GM23338 (cell line): ENCODE measurements at regions not wholly inside any gene's neighbourhood (a gene's known extent, or its start where the extent isn't known, plus 50 kb on each side); places are given as distances from the start of the nearest gene placed in this dataset.

Experiments
- ATAC-seq: fragments of 200-7000 bp; cut with Tn5 transposase; 3 replicates; pipeline ENCODE4 v1.9.1; 2020
- DNase-seq: peaks from one replicate; pipeline ENCODE4 v3.0.0-alpha.2; 2015; ENCODE audit warnings: low spot score
- H2AFZ ChIP-seq: fragments of 200-600 bp; sonication (generic); 2 replicates; pipeline ENCODE4 v1.8.0; 2016; ENCODE audit warnings: antibody characterized with exemption, mild to moderate bottlenecking, moderate library complexity
- H3F3A ChIP-seq: fragments of 200-600 bp; sonication (generic); replicated peaks from 2 replicates; pipeline ENCODE4 v1.8.0; 2017; ENCODE audit warnings: antibody characterized with exemption, mixed run types, low read depth
- H3K27ac ChIP-seq: fragments of 200-600 bp; sonication (generic); 2 replicates; pipeline ENCODE4 v1.6.1; 2016; ENCODE audit warnings: low read depth
- H3K27me3 ChIP-seq: fragments of 200-600 bp; sonication (generic); 2 replicates; pipeline ENCODE4 v1.8.0; 2016; ENCODE audit warnings: mild to moderate bottlenecking, mixed run types, moderate library complexity; ENCODE audit not compliant: insufficient read depth
- H3K36me3 ChIP-seq: fragments of 200-600 bp; sonication (generic); 2 replicates; pipeline ENCODE4 v1.8.0; 2016; ENCODE audit warnings: mild to moderate bottlenecking; ENCODE audit not compliant: insufficient read depth
- H3K4me1 ChIP-seq: fragments of 200-600 bp; sonication (generic); 2 replicates; pipeline ENCODE4 v1.8.0; 2016; ENCODE audit warnings: mild to moderate bottlenecking, moderate library complexity; ENCODE audit not compliant: insufficient read depth
- H3K4me2 ChIP-seq: fragments of 200-600 bp; sonication (generic); 2 replicates; pipeline ENCODE4 v1.7.1; 2017; ENCODE audit warnings: mixed run types
- H3K4me3 ChIP-seq: fragments of 200-600 bp; sonication (generic); 2 replicates; pipeline ENCODE4 v1.6.1; 2016; ENCODE audit warnings: mixed run types
- H3K79me2 ChIP-seq: fragments of 200-600 bp; sonication (generic); replicated peaks from 2 replicates; pipeline ENCODE4 v1.8.0; 2017; ENCODE audit warnings: mild to moderate bottlenecking; ENCODE audit not compliant: insufficient read depth
- H3K9me2 ChIP-seq: fragments of 200-600 bp; sonication (generic); 2 replicates; pipeline ENCODE4 v1.8.0; 2017; ENCODE audit not compliant: insufficient read depth
- H4K20me1 ChIP-seq: fragments of 200-600 bp; sonication (generic); replicated peaks from 2 replicates; pipeline ENCODE4 v1.8.0; 2017; ENCODE audit warnings: mild to moderate bottlenecking; ENCODE audit not compliant: insufficient read depth
- H3K27ac Mint-ChIP-seq: 2 replicates; pipeline ENCODE4 v1.8.0; 2020; ENCODE audit warnings: inconsistent platforms, mild to moderate bottlenecking, moderate library complexity, mixed read lengths
- H3K27me3 Mint-ChIP-seq: 3 replicates; pipeline ENCODE4 v1.8.0; 2022; ENCODE audit warnings: low read depth, mild to moderate bottlenecking, moderate library complexity, mixed read lengths, inconsistent platforms; ENCODE audit not compliant: insufficient read depth, poor library complexity
- H3K36me3 Mint-ChIP-seq: 3 replicates; pipeline ENCODE4 v1.8.0; 2021; ENCODE audit warnings: low read depth, mild to moderate bottlenecking, inconsistent platforms, moderate library complexity, mixed read lengths
- H3K4me1 Mint-ChIP-seq: 3 replicates; pipeline ENCODE4 v1.8.0; 2020; ENCODE audit warnings: mild to moderate bottlenecking, inconsistent platforms, mixed read lengths
- H3K4me3 Mint-ChIP-seq: 3 replicates; pipeline ENCODE4 v1.8.0; 2021; ENCODE audit warnings: moderate library complexity, mild to moderate bottlenecking, inconsistent platforms, mixed read lengths
- H3K9me3 Mint-ChIP-seq: 3 replicates; pipeline ENCODE4 v1.8.0; 2020; ENCODE audit warnings: moderate library complexity, mild to moderate bottlenecking, inconsistent platforms, mixed read lengths
- CREB1 ChIP-seq: fragments of 250-450 bp; sonication (Bioruptor Pico); IDR thresholded peaks from 2 replicates; pipeline ENCODE4 v1.5.0; 2020; ENCODE audit warnings: low read depth, mild to moderate bottlenecking, moderate library complexity
- CTCF ChIP-seq, 2 experiments: fragments of 200-600 bp in 1 of 2; sonication (generic) in 1 of 2; conservative IDR thresholded peaks; 2 replicates each; pipeline versions ENCODE4 v1.5.1 to v1.6.1; 2016 to 2017; ENCODE audit warnings: antibody characterized with exemption in 2 of 2, low read depth in 2 of 2, mild to moderate bottlenecking in 2 of 2, moderate library complexity in 1 of 2
- ETS1 ChIP-seq: IDR thresholded peaks from 2 replicates; pipeline ENCODE4 v1.6.1; 2016; ENCODE audit warnings: antibody characterized with exemption
- EZH2 ChIP-seq: fragments of 200-600 bp; sonication (generic); IDR thresholded peaks from one replicate; pipeline ENCODE4 v1.8.0; 2017; ENCODE audit warnings: antibody characterized with exemption, mild to moderate bottlenecking, low read depth; ENCODE audit not compliant: unreplicated experiment
- EZH2phosphoT487 ChIP-seq: fragments of 200-600 bp; sonication (generic); IDR thresholded peaks from one replicate; pipeline ENCODE4 v1.8.1; 2018; ENCODE audit warnings: antibody characterized with exemption; ENCODE audit not compliant: unreplicated experiment
- JUNB ChIP-seq: IDR thresholded peaks from one replicate; pipeline ENCODE4 v1.6.1; 2016; ENCODE audit warnings: antibody characterized with exemption; ENCODE audit not compliant: unreplicated experiment
- NANOG ChIP-seq: IDR thresholded peaks from 2 replicates; pipeline ENCODE4 v1.6.1; 2016; ENCODE audit warnings: antibody characterized with exemption, borderline replicate concordance
- POLR2AphosphoS5 ChIP-seq: IDR thresholded peaks from 2 replicates; pipeline ENCODE4 v1.6.1; 2016; ENCODE audit warnings: antibody characterized with exemption, low read depth
- STAT1 ChIP-seq: IDR thresholded peaks from one replicate; pipeline ENCODE4 v1.6.1; 2016; ENCODE audit warnings: antibody characterized with exemption; ENCODE audit not compliant: unreplicated experiment
- ZNF114 ChIP-seq: fragments of 250-450 bp; sonication (Bioruptor Pico); IDR thresholded peaks from 2 replicates; pipeline ENCODE4 v1.5.0; 2020; ENCODE audit warnings: mild to moderate bottlenecking, moderate library complexity
- ZNF331 ChIP-seq: fragments of 250-450 bp; sonication (Bioruptor Pico); IDR thresholded peaks from 2 replicates; pipeline ENCODE4 v1.5.0; 2020; ENCODE audit warnings: low read depth, mild to moderate bottlenecking, moderate library complexity
- TF ChIP-seq, protein P1 (sequence below): IDR thresholded peaks from one replicate; pipeline ENCODE4 v1.6.1; 2018; ENCODE audit warnings: antibody characterized with exemption; ENCODE audit not compliant: unreplicated experiment
- TF ChIP-seq, protein P2 (sequence below): fragments of 250-450 bp; sonication (Bioruptor Pico); IDR thresholded peaks from 2 replicates; pipeline ENCODE4 v1.5.0; 2020; ENCODE audit warnings: mild to moderate bottlenecking, moderate library complexity

GRCh38 chr9:21744320-21744719, 58.1 kb upstream of the MTAP start (continued):
- no peak for TF ChIP-seq ZNF331

DNA sequence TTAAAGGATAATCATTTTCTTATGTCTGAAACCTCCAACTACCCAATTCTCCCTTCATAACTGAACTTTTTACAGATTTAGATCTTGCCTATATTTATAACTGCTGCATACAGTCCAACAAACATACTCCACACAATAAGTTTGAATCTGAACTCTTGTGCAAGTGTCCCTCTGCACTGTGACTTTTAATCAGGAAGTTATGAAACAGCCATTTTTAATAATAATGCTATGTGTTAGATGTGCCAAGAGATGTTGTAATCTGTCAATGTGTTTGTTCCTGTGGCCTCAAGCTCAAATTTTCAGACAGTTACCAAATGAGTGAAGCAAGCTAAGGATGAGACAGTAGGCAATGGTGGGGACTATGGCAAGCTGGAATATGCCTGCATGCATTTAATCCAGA, 57.6 kb upstream of the MTAP start:
- Histone ChIP-seq H3K4me3 (no peak overlapping the region), H3K27me3 (peaks cover 100% of the 10 kb centered on the region), H3F3A (no peaks in the 10 kb centered on the region), H3K4me1 (no peaks in the 10 kb centered on the region), H3K27ac (no peak overlapping the region), H3K79me2 (no peaks in the 10 kb centered on the region), H3K9me2 (no peaks in the 10 kb centered on the region), H3K36me3 (no peaks in the 10 kb centered on the region), H4K20me1 (no peaks in the 10 kb centered on the region; the same call in 1 of the 2 replicates), H3K4me2 (no peak overlapping the region), H2AFZ (no peak overlapping the region)
- Mint-ChIP-seq H3K4me3 (no peak overlapping the region), H3K4me1 (no peaks in the 10 kb centered on the region), H3K36me3 (no peaks in the 10 kb centered on the region), H3K27me3 (peaks cover 76% of the 10 kb centered on the region), H3K27ac (no peak overlapping the region), H3K9me3 (no peaks in the 10 kb centered on the region)
- ATAC-seq: no peak
- TF ChIP-seq CREB1 (CRISPR knock-in tag) (no peak), ZNF331 (no peak), JUNB (no peak), ZNF114 (CRISPR knock-in tag) (no peak), ETS1 (no peak), EZH2phosphoT487 (no peak), EZH2 (no peak), NANOG (no peak), STAT1 (no peak), POLR2AphosphoS5 (no peak), CTCF (conservative IDR thresholded peaks at IDR 0.05; ENCODE audit: low read depth in 2 of 2) (no peak)
- TF ChIP-seq, protein P1, sequence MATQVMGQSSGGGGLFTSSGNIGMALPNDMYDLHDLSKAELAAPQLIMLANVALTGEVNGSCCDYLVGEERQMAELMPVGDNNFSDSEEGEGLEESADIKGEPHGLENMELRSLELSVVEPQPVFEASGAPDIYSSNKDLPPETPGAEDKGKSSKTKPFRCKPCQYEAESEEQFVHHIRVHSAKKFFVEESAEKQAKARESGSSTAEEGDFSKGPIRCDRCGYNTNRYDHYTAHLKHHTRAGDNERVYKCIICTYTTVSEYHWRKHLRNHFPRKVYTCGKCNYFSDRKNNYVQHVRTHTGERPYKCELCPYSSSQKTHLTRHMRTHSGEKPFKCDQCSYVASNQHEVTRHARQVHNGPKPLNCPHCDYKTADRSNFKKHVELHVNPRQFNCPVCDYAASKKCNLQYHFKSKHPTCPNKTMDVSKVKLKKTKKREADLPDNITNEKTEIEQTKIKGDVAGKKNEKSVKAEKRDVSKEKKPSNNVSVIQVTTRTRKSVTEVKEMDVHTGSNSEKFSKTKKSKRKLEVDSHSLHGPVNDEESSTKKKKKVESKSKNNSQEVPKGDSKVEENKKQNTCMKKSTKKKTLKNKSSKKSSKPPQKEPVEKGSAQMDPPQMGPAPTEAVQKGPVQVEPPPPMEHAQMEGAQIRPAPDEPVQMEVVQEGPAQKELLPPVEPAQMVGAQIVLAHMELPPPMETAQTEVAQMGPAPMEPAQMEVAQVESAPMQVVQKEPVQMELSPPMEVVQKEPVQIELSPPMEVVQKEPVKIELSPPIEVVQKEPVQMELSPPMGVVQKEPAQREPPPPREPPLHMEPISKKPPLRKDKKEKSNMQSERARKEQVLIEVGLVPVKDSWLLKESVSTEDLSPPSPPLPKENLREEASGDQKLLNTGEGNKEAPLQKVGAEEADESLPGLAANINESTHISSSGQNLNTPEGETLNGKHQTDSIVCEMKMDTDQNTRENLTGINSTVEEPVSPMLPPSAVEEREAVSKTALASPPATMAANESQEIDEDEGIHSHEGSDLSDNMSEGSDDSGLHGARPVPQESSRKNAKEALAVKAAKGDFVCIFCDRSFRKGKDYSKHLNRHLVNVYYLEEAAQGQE: no peak
- TF ChIP-seq, protein P2, sequence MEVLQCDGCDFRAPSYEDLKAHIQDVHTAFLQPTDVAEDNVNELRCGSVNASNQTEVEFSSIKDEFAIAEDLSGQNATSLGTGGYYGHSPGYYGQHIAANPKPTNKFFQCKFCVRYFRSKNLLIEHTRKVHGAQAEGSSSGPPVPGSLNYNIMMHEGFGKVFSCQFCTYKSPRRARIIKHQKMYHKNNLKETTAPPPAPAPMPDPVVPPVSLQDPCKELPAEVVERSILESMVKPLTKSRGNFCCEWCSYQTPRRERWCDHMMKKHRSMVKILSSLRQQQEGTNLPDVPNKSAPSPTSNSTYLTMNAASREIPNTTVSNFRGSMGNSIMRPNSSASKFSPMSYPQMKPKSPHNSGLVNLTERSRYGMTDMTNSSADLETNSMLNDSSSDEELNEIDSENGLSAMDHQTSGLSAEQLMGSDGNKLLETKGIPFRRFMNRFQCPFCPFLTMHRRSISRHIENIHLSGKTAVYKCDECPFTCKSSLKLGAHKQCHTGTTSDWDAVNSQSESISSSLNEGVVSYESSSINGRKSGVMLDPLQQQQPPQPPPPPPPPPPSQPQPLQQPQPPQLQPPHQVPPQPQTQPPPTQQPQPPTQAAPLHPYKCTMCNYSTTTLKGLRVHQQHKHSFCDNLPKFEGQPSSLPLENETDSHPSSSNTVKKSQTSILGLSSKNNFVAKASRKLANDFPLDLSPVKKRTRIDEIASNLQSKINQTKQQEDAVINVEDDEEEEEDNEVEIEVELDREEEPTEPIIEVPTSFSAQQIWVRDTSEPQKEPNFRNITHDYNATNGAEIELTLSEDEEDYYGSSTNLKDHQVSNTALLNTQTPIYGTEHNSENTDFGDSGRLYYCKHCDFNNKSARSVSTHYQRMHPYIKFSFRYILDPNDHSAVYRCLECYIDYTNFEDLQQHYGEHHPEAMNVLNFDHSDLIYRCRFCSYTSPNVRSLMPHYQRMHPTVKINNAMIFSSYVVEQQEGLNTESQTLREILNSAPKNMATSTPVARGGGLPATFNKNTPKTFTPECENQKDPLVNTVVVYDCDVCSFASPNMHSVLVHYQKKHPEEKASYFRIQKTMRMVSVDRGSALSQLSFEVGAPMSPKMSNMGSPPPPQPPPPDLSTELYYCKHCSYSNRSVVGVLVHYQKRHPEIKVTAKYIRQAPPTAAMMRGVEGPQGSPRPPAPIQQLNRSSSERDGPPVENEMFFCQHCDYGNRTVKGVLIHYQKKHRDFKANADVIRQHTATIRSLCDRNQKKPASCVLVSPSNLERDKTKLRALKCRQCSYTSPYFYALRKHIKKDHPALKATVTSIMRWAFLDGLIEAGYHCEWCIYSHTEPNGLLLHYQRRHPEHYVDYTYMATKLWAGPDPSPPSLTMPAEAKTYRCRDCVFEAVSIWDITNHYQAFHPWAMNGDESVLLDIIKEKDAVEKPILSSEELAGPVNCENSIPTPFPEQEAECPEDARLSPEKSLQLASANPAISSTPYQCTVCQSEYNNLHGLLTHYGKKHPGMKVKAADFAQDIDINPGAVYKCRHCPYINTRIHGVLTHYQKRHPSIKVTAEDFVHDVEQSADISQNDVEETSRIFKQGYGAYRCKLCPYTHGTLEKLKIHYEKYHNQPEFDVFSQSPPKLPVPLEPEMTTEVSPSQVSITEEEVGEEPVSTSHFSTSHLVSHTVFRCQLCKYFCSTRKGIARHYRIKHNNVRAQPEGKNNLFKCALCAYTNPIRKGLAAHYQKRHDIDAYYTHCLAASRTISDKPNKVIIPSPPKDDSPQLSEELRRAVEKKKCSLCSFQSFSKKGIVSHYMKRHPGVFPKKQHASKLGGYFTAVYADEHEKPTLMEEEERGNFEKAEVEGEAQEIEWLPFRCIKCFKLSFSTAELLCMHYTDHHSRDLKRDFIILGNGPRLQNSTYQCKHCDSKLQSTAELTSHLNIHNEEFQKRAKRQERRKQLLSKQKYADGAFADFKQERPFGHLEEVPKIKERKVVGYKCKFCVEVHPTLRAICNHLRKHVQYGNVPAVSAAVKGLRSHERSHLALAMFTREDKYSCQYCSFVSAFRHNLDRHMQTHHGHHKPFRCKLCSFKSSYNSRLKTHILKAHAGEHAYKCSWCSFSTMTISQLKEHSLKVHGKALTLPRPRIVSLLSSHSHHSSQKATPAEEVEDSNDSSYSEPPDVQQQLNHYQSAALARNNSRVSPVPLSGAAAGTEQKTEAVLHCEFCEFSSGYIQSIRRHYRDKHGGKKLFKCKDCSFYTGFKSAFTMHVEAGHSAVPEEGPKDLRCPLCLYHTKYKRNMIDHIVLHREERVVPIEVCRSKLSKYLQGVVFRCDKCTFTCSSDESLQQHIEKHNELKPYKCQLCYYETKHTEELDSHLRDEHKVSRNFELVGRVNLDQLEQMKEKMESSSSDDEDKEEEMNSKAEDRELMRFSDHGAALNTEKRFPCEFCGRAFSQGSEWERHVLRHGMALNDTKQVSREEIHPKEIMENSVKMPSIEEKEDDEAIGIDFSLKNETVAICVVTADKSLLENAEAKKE (CRISPR knock-in tag): no peak
- DNase-seq: no peak
